Smooth muscle cell of the brain vasculature (primary cell): ENCODE measurements at regions not wholly inside any gene's neighbourhood (a gene's known extent, or its start where the extent isn't known, plus 50 kb on each side); places are given as distances from the start of the nearest gene placed in this dataset.
"Not testable (repeated sequence)": the region's sequence is repeated elsewhere in the genome, so short reads cannot be mapped to it uniquely, and the experiment has no call there.

Source experiments
- DNase-seq: peaks from one replicate; pipeline ENCODE4 v3.0.0-alpha.2; 2012; ENCODE audit warnings: low read depth, low spot score

DNA sequence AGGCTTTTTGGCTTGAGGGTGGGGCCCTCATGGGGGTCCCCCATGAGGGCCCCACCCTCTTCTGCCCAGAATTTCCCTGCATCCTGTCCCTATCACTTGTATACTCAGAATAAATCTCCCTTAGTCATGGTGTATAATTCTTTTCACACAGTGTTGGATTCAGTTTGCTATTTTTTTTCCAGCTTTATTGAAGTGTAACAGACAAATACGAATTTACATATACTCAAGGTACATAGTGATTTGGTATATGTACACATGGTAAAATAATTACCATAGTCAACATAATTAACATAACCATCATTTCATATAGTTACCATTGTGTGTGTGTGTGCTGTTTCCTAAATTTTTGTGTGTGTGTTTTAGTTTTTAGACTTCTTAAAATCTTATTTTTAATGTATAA, 289.4 kb downstream of the CNTNAP3B start:
- not testable (repeated sequence) for DNase-seq

DNA sequence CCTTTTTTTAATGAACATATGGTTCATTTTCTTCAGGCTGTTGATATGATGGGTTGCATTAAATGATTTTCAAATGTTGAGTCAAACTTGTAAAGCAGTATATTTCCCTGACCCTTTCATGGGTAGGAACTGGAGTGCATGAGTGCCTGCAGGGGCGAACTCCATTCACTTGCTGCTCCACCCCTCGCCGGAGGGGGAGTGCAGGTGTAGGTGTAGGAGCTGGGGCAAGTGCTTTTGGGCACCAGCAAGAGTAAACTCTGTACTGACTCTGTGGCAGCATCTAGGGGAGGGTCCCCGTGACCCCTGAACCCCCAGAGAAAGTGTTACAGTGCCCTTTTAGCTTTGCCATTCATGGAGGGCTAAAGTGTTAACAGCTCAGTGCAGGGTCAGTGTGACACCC, 290.3 kb downstream of the CNTNAP3B start:
- DNase-seq, result not testable (repeated sequence)

DNA sequence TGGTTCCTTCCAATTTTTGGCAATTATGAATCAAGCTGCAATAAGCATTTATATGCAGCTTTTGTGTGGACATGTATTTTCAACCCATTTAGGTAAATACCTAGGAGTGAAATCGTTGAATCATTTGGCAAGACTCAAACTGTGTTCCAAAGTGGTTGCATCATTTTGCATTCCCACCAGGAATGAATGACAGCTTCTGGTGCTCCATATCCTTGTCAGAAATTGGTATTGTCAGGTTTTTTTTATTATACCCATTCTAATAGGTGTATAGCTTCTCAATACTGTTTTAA, 290.7 kb downstream of the CNTNAP3B start:
- not testable (repeated sequence) for DNase-seq

GRCh38 chr9:41837684-41838561, 291.3 kb downstream of the CNTNAP3B start:
- not testable (repeated sequence) for DNase-seq

DNA sequence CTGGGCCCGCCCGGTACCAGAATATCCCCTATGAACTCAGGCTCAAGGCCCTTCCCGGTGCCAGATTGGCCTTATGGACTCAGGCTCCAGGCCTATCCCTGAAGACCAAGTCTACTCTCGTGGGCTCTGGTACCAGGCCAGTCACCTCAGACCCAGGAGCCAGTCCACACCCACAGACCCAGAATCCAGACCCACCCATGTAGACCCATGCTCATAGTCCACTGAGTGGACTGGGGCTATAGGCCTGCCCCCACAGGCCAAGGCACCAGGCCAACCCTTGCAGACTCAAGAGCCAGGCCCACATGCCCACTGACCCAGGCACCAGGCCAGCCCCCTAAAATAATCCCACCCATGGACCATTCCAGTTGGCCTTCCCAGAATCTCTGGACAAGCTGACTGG, 296.1 kb downstream of the CNTNAP3B start:
- not testable (repeated sequence) for DNase-seq

DNA sequence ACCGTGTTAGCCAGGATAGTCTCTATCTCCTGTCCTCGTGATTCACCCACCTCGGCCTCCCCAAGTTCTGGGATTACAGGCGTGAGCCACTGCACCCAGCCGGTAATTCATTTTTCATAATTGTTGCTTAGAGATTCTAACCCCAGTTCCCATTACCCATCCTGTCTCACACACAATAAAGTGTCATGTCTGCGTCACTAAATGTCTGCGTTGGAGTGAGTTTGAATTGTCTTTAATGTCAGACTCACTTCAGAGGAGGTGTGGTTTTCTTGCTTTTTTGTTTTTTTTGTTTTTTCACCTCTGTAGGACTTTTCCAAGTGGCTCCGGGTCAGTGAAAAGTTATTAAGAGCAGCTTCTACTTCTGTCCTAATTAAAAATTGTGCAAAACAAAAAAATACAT, 304.5 kb downstream of the CNTNAP3B start:
- not testable (repeated sequence) for DNase-seq

DNA sequence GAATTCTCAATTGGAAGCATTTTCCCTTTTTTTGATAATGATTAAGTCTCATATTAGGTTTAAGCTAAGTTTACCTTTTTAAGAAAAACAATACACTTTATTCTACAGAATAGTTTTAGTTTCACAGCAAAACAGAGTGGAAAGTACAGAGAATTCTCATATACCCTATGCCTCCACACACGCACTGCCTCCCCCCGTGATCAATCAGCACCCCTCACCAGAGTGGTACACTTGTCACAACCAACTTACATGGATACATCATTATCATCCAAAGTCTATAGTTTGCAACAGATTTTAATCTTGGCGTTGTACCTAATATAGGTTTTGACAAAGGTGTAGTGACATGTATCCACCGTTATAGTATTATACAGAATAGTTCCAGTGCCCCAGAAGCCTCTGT, 326.5 kb downstream of the CNTNAP3B start:
- DNase-seq, result not testable (repeated sequence)

DNA sequence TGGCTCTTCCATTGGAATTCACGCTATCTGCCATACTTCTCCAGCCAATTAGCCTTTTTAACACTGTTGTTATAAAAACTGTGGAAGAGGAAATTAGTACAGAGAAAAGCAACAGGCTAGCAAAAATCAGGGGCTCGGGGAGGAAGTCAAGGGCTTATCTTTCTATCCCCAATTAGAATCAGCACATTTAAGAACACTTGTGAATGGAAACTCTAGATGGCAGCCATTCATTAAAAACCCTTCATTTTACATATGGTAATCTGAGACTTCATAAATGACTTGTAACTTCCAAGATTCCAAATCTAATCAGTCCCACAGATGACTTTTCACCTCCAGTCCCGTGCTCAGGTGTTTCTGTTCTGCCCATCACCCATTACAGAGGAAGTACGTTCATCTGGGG, 330.5 kb downstream of the CNTNAP3B start:
- not testable (repeated sequence) for DNase-seq

DNA sequence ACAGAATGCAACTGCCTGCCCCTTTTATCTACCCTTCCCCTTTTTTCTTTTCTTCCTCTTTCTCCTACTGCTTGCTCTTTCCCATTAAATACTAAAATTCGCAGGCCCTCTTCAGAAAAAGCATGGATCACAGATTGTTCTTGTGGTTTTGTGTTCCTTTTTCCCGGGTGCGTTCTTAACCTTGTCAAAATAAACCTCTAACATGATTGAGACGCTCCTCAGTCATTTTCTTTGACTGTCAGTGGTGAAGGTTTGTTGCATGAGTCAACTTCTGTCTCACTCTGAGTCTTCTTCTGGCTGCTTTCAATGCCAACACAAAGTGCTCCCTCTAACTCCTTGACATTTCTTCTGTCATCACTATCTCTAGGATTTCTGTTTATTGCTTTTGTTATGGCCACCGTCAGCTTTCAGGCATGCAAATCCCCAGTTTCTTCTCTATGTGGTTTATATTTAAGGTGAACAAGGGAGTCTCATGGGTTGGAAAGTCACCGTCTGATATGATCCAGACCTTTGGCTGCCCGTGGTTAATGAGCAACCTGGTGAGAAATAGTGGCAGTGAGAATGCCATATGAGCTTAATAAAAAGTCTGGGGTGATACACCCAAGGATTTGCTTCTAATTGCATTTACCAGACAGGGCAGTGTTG, 338.4 kb downstream of the CNTNAP3B start:
- not testable (repeated sequence) for DNase-seq

- DNase-seq, result not testable (repeated sequence)
These were observed 339.2 kb downstream of the CNTNAP3B start for GRCh38 chr9:41790007-41790406.

- DNase-seq, result not testable (repeated sequence)
These were observed 339.8 kb downstream of the CNTNAP3B start for GRCh38 chr9:41789387-41789786.

DNA sequence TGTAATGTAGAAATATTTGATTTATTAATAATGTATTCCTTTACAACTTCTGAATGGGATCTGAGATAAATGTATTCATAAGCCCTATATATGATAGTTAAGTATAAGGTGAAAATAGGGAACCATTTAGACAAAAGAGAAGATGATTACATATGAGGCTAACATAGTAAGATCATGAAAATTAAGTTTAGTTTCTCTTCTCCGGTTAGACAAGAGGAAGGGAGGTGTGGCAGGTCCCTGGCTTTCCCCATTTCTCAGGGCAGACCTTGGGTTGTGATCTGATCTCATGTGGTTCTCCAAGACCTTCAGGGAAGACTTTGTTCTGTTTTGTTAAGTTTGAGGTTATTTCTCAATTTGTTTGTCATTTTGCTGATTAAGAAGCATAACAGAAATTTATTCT, 341.3 kb downstream of the CNTNAP3B start:
- DNase-seq, result not testable (repeated sequence)

DNA sequence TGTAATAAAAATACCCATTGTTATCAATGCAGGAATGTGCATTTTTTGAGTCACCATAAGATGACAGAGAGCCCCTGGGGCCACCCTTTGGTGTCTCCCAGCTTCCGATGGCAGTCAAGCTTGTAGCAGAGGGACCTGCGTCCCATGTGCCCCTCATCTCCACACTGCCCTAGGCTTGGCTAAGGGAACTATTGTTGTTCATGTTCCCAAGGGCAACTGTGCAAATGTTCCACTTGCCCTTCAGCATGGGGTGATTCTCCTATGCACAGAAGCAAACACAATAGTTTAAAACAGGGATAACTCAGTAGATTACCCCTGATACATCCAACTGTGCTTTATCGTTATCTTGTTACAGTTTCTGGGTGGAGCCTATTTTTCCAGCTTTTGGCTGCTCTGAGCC, 342.0 kb downstream of the CNTNAP3B start:
- DNase-seq, result not testable (repeated sequence)

DNA sequence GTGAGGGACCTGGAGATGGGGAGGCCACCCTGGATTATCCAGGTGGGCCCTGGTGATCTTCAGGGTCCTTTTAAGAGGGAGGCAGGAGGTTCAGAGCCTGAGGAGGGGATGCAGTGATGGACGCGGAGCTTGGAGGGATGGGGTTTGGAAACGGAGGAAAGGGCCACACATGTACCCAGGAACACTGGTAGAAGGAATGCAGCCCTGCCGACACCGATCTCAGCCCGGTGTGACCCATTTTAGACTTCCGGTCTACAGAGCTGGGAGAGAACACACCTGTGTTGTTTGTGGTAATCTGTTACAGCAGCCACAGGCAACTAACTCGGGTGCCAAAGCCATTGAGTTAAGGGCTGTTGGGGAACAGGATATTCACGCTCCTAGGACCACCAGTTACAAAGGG, 345.2 kb downstream of the CNTNAP3B start:
- not testable (repeated sequence) for DNase-seq

- DNase-seq, result not testable (repeated sequence)
These were observed 346.0 kb downstream of the CNTNAP3B start for GRCh38 chr9:41783070-41783810.

- DNase-seq, result not testable (repeated sequence)
These were observed 347.3 kb downstream of the CNTNAP3B start for GRCh38 chr9:41781899-41782298.

- DNase-seq, result not testable (repeated sequence)
These were observed 349.3 kb downstream of the CNTNAP3B start for GRCh38 chr9:41779897-41780406.

- not testable (repeated sequence) for DNase-seq
These were observed 350.0 kb downstream of the CNTNAP3B start for GRCh38 chr9:41779192-41779591.

- not testable (repeated sequence) for DNase-seq
These were observed 350.6 kb downstream of the CNTNAP3B start for GRCh38 chr9:41778535-41779071.

- DNase-seq, result not testable (repeated sequence)
These were observed 351.7 kb downstream of the CNTNAP3B start for GRCh38 chr9:41777536-41777935.

DNA sequence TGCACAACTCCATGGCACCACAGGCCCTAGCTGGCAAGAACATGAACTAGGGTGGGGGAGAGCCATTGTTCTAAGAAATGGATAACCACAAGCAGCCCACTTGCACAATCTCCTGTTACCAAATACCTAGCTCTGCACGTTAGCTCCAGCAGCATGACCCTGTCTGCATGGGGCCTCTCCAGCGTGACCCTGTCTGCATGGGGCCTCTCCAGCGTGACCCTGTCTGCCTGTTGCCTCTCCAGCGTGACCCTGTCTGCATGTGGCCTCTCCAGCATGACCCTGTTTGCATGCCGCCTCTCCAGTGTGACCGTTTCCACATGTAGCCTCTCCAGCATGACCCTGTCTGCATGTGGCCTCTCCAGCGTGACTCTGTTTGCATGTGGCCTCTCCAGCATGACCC, 356.7 kb downstream of the CNTNAP3B start:
- DNase-seq, result not testable (repeated sequence)

GRCh38 chr9:41771693-41772092, 357.5 kb downstream of the CNTNAP3B start:
- not testable (repeated sequence) for DNase-seq
